HepG2 (cell line): ENCODE measurements at regions not wholly inside any gene's neighbourhood (a gene's known extent, or its start where the extent isn't known, plus 50 kb on each side); places are given as distances from the start of the nearest gene placed in this dataset.

ENCODE experiments used
- ATAC-seq: fragments of 200-7000 bp; cut with Tn5 transposase; 3 replicates; pipeline ENCODE4 v1.9.1; 2020; ENCODE audit warnings: mild to moderate bottlenecking, moderate library complexity
- BruUV-seq: library from RNA; stranded (reverse); fragments of 400-500 nt; replicated peaks from 2 replicates; lab custom pipeline; 2021; lab: Mats Ljungman, UMichigan
- CTCF ChIA-PET: fragments of 300-600 bp; formaldehyde crosslinking; extraction: SDS; loops from one replicate; lab custom pipeline; 2021; ENCODE audit warnings: low total read pairs, inconsistent platforms, low intra/inter-chr PET ratio; lab: Yijun Ruan, JAX
- POLR2A ChIA-PET: fragments of 350-600 bp; sonication (Branson Sonifier 250); formaldehyde crosslinking; loops from one replicate; lab custom pipeline; 2020; ENCODE audit warnings: antibody characterized with exemption, inconsistent platforms; lab: Yijun Ruan, JAX
- DNase-seq: peaks from one replicate; pipeline ENCODE4 v3.0.0-alpha.2; 2015; ENCODE audit warnings: low spot score
- FAIRE-seq: peaks from 3 replicates; lab custom pipeline; 2011; peaks lifted over from hg19 to GRCh38; lab: Jason Lieb, UNC
- H2AFZ ChIP-seq: one replicate; pipeline ENCODE4 v1.6.1; 2011; ENCODE audit warnings: low read length, inconsistent platforms
- H3K27ac ChIP-seq: fragments of 300-600 bp; 3 replicates; pipeline ENCODE4 v1.8.0; 2011; ENCODE audit warnings: mixed run types, mild to moderate bottlenecking, mixed read lengths, low read length, inconsistent platforms; ENCODE audit not compliant: insufficient read depth; ENCODE audit errors: extremely low read length
- H3K27me3 ChIP-seq, 2 experiments: fragments of 200-600 bp in 1 of 2; 2 replicates in 1 of 2; 3 replicates in 1 of 2; pipeline versions ENCODE4 v1.6.0 to v1.8.0; 2011; ENCODE audit warnings: low read length in 2 of 2, mild to moderate bottlenecking in 2 of 2, moderate library complexity in 2 of 2, inconsistent platforms in 1 of 2; ENCODE audit not compliant: insufficient read depth in 2 of 2, control insufficient read depth in 1 of 2
- H3K36me3 ChIP-seq, 2 experiments: fragments of 200-600 bp in 1 of 2; replicated peaks in 1 of 2; 2 replicates in 1 of 2; 3 replicates in 1 of 2; pipeline versions ENCODE4 v1.5.1 to v1.8.0; 2011; ENCODE audit warnings: low read length in 2 of 2, inconsistent platforms in 1 of 2; ENCODE audit not compliant: insufficient read depth in 2 of 2, control insufficient read depth in 1 of 2
- H3K4me1 ChIP-seq: 2 replicates; pipeline ENCODE4 v1.5.1; 2012; ENCODE audit warnings: low read length, inconsistent platforms; ENCODE audit not compliant: insufficient read depth
- H3K4me2 ChIP-seq: 2 replicates; pipeline ENCODE4 v1.6.0; 2011; ENCODE audit warnings: low read depth, low read length, inconsistent platforms
- H3K4me3 ChIP-seq, 3 experiments: fragments of 200-600 bp in 1 of 3; sonication (generic), shearing (Covaris generic) in 1 of 3; replicated peaks in 1 of 3; 2 replicates each; pipeline ENCODE4 v1.5.1; 2011 to 2016; ENCODE audit warnings: low read length in 3 of 3, inconsistent platforms in 2 of 3, low read depth in 2 of 3, mild to moderate bottlenecking in 2 of 3, control low read depth in 1 of 3, mixed read lengths in 1 of 3; ENCODE audit not compliant: insufficient read depth in 1 of 3
- H3K79me2 ChIP-seq: one replicate; pipeline ENCODE4 v1.6.1; 2011; ENCODE audit warnings: low read length, inconsistent platforms; ENCODE audit not compliant: insufficient read depth
- H3K9ac ChIP-seq: 2 replicates; pipeline ENCODE4 v1.6.0; 2011; ENCODE audit warnings: mild to moderate bottlenecking, low read depth, low read length, inconsistent platforms; ENCODE audit not compliant: insufficient read depth
- H3K9me3 ChIP-seq: 2 replicates; pipeline ENCODE4 v1.5.1; 2012; ENCODE audit warnings: mild to moderate bottlenecking, low read length
- H4K20me1 ChIP-seq: 2 replicates; pipeline ENCODE4 v1.6.0; 2011; ENCODE audit warnings: inconsistent platforms, mild to moderate bottlenecking, low read length, moderate library complexity; ENCODE audit not compliant: insufficient read depth
- FLYWCH1 ChIP-seq: sonication (generic); formaldehyde crosslinking; IDR thresholded peaks from 2 replicates; pipeline ENCODE4 v1.8.1; 2023; ENCODE audit warnings: mild to moderate bottlenecking, missing genetic modification reagents
- HNRNPH1 ChIP-seq: fragments of 200-400 bp; formaldehyde crosslinking; optimal IDR thresholded peaks from 2 replicates; pipeline ENCODE3; 2017; ENCODE audit warnings: mild to moderate bottlenecking, low read depth, low read length
- KDM1A ChIP-seq: IDR thresholded peaks from 2 replicates; pipeline ENCODE4 v1.6.1; 2016; ENCODE audit warnings: missing compliant biosample characterization
- PHF21A ChIP-seq: sonication (generic); formaldehyde crosslinking; IDR thresholded peaks from 2 replicates; pipeline ENCODE4 v1.5.0; 2020; ENCODE audit warnings: mild to moderate bottlenecking, missing genetic modification reagents
- TOE1 ChIP-seq: sonication (generic); formaldehyde crosslinking; IDR thresholded peaks from 2 replicates; pipeline ENCODE4 v1.4.0; 2020; ENCODE audit warnings: mild to moderate bottlenecking, missing genetic modification reagents
- WIZ ChIP-seq: sonication (generic); formaldehyde crosslinking; IDR thresholded peaks from 2 replicates; pipeline ENCODE4 v1.5.1; 2020; ENCODE audit warnings: mild to moderate bottlenecking, missing genetic modification reagents
- ZFYVE20 ChIP-seq: sonication (generic); formaldehyde crosslinking; IDR thresholded peaks from 2 replicates; pipeline ENCODE4 v1.8.0; 2023; ENCODE audit warnings: low read depth, mild to moderate bottlenecking, moderate library complexity, missing genetic modification reagents, borderline replicate concordance
- ZNF256 ChIP-seq: sonication (generic); formaldehyde crosslinking; conservative IDR thresholded peaks from 2 replicates; pipeline ENCODE4 v1.4.0; 2020; ENCODE audit warnings: missing genetic modification reagents
- ZNF3 ChIP-seq: IDR thresholded peaks from 2 replicates; pipeline ENCODE4 v1.7.0; 2017; ENCODE audit warnings: inconsistent platforms
- ZNF317 ChIP-seq: sonication (generic); formaldehyde crosslinking; IDR thresholded peaks from 2 replicates; pipeline ENCODE4 v1.5.0; 2020; ENCODE audit warnings: mild to moderate bottlenecking, missing genetic modification reagents
- ZNF326 ChIP-seq: sonication (generic); formaldehyde crosslinking; IDR thresholded peaks from 2 replicates; pipeline ENCODE4 v1.4.0; 2020; ENCODE audit warnings: missing genetic modification reagents, borderline replicate concordance
- ZNF383 ChIP-seq: sonication (generic); formaldehyde crosslinking; IDR thresholded peaks from 2 replicates; pipeline ENCODE4 v1.4.0; 2020; ENCODE audit warnings: missing genetic modification reagents, mild to moderate bottlenecking, borderline replicate concordance
- ZNF451 ChIP-seq: sonication (generic); formaldehyde crosslinking; IDR thresholded peaks from 2 replicates; pipeline ENCODE4 v1.5.0; 2020; ENCODE audit warnings: mild to moderate bottlenecking, missing genetic modification reagents
- ZNF878 ChIP-seq: sonication (generic); formaldehyde crosslinking; IDR thresholded peaks from 2 replicates; pipeline ENCODE4 v1.8.1; 2023; ENCODE audit warnings: mild to moderate bottlenecking, missing genetic modification reagents, moderate library complexity
- ZNF891 ChIP-seq: sonication (generic); formaldehyde crosslinking; IDR thresholded peaks from 2 replicates; pipeline ENCODE4 v1.5.0; 2020; ENCODE audit warnings: mild to moderate bottlenecking, missing genetic modification reagents
- WGBS: methylation state at CpG from one replicate; pipeline ENCODE4 v1.1.6; 2017; ENCODE audit warnings: low lambda C conversion rate; 5-methylcytosine and 5-hydroxymethylcytosine counted together
- in situ Hi-C: cut with HindIII; loops from 2 replicates; pipeline ENCODE4 v1.10.0; 2017; ENCODE audit warnings: low pct_unique_long_range_greater_than_20kb; ENCODE audit not compliant: extremely low pct_ligation_motif_present
- intact Hi-C: fragments of 100-400 bp; cut with micrococcal nuclease; formaldehyde crosslinking; loops from one replicate; pipeline ENCODE4 v1.10.0; 2022; ENCODE audit not compliant: unreplicated experiment
- TF ChIP-seq, protein P1 (sequence below): sonication (generic); formaldehyde crosslinking; IDR thresholded peaks from 2 replicates; pipeline ENCODE4 v1.9.0; 2021; ENCODE audit warnings: missing genetic modification reagents, mild to moderate bottlenecking, borderline replicate concordance
- TF ChIP-seq, protein P2 (sequence below): sonication (generic); formaldehyde crosslinking; IDR thresholded peaks from 2 replicates; pipeline ENCODE4 v1.4.0; 2020; ENCODE audit warnings: missing genetic modification reagents, borderline replicate concordance
- TF ChIP-seq, protein P3 (sequence below): sonication (generic); formaldehyde crosslinking; IDR thresholded peaks from 2 replicates; pipeline ENCODE4 v1.5.0; 2020; ENCODE audit warnings: mild to moderate bottlenecking, missing genetic modification reagents

DNA sequence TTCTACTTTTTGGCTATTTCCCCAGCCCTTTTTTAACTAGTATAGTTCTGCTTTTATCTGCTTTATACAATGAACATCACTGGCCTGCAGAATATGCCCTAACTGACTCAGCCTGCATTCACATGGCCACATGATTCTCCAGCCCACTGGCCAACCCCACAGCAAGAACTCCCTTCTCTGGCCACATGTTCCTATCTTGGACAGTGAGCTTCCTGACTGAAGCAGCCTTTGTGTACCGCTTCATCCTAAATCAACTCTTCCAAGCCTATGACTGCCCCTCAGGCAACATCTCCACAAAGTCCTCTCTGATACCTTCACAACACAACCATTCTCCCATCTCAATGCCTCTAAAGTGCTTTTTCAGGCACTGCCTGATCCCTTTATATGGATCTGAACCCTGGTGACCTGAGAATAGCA, 214.1 kb downstream of the COL4A1 start:
- Histone ChIP-seq H3K9ac (no peak overlapping the region), H3K79me2 (no peaks in the 10 kb centered on the region), H3K4me3 (no peak overlapping the region), H3K27me3 (no peaks in the 10 kb centered on the region; a peak in 1 of 5 replicates), H4K20me1 (no peaks in the 10 kb centered on the region), H3K4me2 (no peak overlapping the region), H2AFZ (no peak overlapping the region), H3K36me3 (no peaks in the 10 kb centered on the region), H3K9me3 (peaks cover 13% of the 10 kb centered on the region), H3K27ac (no peak overlapping the region), H3K4me1 (peaks cover 21% of the 10 kb centered on the region)
- CTCF ChIA-PET, result no interaction called here
- WGBS, result 88% methylated on average over 1 of the region's 1 CpG
- intact Hi-C loops, result no loop called here
- POLR2A ChIA-PET, result no interaction called here
- in situ Hi-C loops, result no loop called here
- no peak for DNase-seq
- ATAC-seq, result no peak
- FAIRE-seq, result no peak
- no TSS peak for BruUV-seq
- TF ChIP-seq ZNF451 (CRISPR knock-in tag), result no peak
- TF ChIP-seq, protein P1, sequence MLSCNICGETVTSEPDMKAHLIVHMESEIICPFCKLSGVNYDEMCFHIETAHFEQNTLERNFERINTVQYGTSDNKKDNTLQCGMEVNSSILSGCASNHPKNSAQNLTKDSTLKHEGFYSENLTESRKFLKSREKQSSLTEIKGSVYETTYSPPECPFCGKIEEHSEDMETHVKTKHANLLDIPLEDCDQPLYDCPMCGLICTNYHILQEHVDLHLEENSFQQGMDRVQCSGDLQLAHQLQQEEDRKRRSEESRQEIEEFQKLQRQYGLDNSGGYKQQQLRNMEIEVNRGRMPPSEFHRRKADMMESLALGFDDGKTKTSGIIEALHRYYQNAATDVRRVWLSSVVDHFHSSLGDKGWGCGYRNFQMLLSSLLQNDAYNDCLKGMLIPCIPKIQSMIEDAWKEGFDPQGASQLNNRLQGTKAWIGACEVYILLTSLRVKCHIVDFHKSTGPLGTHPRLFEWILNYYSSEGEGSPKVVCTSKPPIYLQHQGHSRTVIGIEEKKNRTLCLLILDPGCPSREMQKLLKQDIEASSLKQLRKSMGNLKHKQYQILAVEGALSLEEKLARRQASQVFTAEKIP (CRISPR knock-in tag), result no peak
- no peak for TF ChIP-seq KDM1A (CRISPR knock-in tag)
- TF ChIP-seq ZNF326, result no peak
- no peak for TF ChIP-seq ZNF878 (CRISPR knock-in tag)
- TF ChIP-seq, protein P2, sequence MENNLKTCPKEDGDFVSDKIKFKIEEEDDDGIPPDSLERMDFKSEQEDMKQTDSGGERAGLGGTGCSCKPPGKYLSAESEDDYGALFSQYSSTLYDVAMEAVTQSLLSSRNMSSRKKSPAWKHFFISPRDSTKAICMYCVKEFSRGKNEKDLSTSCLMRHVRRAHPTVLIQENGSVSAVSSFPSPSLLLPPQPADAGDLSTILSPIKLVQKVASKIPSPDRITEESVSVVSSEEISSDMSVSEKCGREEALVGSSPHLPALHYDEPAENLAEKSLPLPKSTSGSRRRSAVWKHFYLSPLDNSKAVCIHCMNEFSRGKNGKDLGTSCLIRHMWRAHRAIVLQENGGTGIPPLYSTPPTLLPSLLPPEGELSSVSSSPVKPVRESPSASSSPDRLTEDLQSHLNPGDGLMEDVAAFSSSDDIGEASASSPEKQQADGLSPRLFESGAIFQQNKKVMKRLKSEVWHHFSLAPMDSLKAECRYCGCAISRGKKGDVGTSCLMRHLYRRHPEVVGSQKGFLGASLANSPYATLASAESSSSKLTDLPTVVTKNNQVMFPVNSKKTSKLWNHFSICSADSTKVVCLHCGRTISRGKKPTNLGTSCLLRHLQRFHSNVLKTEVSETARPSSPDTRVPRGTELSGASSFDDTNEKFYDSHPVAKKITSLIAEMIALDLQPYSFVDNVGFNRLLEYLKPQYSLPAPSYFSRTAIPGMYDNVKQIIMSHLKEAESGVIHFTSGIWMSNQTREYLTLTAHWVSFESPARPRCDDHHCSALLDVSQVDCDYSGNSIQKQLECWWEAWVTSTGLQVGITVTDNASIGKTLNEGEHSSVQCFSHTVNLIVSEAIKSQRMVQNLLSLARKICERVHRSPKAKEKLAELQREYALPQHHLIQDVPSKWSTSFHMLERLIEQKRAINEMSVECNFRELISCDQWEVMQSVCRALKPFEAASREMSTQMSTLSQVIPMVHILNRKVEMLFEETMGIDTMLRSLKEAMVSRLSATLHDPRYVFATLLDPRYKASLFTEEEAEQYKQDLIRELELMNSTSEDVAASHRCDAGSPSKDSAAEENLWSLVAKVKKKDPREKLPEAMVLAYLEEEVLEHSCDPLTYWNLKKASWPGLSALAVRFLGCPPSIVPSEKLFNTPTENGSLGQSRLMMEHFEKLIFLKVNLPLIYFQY, result no peak
- TF ChIP-seq, protein P3, sequence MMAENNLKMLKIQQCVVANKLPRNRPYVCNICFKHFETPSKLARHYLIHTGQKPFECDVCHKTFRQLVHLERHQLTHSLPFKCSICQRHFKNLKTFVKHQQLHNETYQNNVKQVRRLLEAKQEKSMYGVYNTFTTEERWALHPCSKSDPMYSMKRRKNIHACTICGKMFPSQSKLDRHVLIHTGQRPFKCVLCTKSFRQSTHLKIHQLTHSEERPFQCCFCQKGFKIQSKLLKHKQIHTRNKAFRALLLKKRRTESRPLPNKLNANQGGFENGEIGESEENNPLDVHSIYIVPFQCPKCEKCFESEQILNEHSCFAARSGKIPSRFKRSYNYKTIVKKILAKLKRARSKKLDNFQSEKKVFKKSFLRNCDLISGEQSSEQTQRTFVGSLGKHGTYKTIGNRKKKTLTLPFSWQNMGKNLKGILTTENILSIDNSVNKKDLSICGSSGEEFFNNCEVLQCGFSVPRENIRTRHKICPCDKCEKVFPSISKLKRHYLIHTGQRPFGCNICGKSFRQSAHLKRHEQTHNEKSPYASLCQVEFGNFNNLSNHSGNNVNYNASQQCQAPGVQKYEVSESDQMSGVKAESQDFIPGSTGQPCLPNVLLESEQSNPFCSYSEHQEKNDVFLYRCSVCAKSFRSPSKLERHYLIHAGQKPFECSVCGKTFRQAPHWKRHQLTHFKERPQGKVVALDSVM (CRISPR knock-in tag), result no peak
- TF ChIP-seq ZNF256 (CRISPR knock-in tag), result no peak
- TF ChIP-seq FLYWCH1 (CRISPR knock-in tag), result no peak
- no peak for TF ChIP-seq TOE1 (CRISPR knock-in tag)
- no peak for TF ChIP-seq PHF21A (CRISPR knock-in tag)
- no peak for TF ChIP-seq HNRNPH1
- no peak for TF ChIP-seq ZFYVE20 (CRISPR knock-in tag)
- no peak for TF ChIP-seq ZNF3 (CRISPR knock-in tag)
- TF ChIP-seq WIZ (CRISPR knock-in tag), result no peak
- TF ChIP-seq ZNF383 (CRISPR knock-in tag), result no peak
- TF ChIP-seq ZNF317, result no peak
- TF ChIP-seq ZNF891 (CRISPR knock-in tag), result no peak
